HG02763 (cell line): ENCODE measurements at regions not wholly inside any gene's neighbourhood (a gene's known extent, or its start where the extent isn't known, plus 50 kb on each side); places are given as distances from the start of the nearest gene placed in this dataset.

Experiments
- ATAC-seq: cut with Tn5 transposase; IDR thresholded peaks from one replicate; pipeline ENCODE4 v1.9.1; 2021; ENCODE audit warnings: mild to moderate bottlenecking, moderate library complexity; ENCODE audit not compliant: unreplicated experiment

DNA sequence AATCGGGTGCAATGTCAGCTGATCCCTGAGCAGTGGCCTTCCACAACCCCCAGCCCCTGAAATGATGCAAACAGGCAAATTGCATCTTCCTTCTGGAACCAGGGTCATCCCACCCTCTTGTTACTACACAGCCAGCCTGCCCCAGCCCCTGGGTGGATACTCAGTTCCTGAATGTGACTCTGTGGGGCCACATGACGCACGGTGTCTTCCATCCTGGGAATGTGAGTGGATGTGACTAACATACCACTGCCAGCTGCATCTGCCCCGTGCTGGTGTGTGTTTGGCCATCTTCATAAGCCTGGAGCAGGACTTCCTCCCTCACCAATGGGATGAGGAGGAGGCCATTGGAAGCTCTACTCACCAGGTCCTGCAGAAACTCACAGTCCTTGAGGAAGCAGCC is 257.9 kb upstream of the ADAMTS16 start:
- ATAC-seq = no peak

GRCh38 chr5:4883360-4883759 is 256.8 kb upstream of the ADAMTS16 start:
- ATAC-seq = no peak

GRCh38 chr5:4893063-4893744 is 246.9 kb upstream of the ADAMTS16 start:
- ATAC-seq = no peak

- ATAC-seq = no peak
These were observed 243.8 kb upstream of the ADAMTS16 start for GRCh38 chr5:4896328-4896727.

DNA sequence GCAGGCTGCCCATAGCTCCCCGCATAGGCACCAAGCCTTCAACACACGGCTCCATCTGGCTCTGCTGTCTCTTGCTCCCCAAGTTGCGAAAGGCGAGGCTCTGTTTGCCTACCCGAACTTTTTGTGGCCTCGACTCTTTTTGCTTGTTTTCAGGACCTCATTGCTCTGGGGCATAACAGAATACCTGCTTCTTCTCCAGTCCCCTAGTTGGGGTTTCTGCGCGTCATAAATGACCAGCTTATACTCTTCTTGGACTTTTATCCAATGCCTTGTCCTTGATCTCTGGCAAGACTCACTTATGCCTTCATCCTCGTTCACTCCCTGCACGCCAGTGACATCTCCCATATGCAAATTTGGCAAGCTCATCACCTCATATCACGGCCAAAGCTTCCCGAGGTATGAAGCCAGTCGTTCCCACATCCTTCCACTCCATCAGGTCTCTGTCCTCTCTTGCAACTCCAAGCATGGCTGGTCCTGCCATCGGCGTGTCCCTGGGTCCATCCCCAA is 238.8 kb upstream of the ADAMTS16 start:
- no peak for ATAC-seq

DNA sequence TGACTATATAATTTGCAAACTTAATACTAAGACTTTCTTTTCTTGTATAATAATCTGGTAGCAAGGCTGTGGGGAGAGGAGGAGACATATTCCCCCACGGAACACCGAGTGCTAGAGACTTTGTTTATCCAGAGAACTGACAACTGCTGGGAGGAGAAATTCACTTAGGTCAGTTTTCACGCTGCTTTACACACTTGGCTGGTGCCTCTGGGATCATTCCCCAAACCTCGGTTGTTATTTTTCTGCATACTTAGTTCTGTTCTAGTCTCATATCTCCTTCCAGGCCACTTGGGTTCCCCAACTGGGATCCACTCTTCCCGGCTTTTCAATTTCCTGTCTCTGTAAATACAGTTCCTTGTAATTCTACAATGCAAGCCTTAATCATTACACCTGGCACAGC is 238.2 kb upstream of the ADAMTS16 start:
- ATAC-seq = no peak

DNA sequence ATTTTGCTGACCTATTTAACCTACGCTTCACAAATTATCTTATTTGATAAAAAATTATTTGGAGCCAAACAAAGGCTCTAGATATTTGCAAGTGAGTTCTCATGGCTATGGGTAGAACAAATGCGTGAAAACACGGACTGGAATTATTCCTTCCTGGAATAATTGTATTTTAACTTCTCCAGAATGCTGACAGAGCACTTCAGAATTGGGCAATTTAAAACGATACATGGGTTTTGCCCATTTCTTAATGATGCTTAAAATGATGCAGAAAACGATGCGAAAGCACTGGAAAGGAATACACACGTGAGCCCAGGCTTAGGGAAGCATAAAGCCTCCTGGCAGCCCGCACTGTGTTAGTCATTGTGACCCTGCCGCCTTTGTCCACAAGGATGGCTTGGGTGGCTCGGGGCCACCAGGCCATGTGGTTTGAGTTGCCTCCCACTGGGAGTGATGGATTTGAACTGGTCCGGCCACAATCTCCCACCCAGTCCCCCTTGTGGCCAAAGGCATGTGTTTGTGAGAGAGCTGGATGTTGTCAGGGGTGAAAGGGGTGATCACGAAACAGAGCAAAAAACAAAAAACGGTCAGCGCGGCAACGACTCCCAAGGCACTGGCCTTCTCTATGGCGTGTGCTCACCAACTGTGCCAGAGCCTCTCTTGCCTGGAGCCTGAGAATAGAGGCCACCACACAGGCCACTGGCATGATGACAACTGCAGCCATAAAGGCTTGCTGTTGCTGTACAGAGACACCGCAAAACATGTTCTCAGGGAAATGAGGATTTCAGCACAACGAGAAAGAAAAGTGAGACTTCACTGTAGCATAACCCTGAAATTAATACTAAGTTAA is 234.2 kb upstream of the ADAMTS16 start:
- no peak for ATAC-seq

DNA sequence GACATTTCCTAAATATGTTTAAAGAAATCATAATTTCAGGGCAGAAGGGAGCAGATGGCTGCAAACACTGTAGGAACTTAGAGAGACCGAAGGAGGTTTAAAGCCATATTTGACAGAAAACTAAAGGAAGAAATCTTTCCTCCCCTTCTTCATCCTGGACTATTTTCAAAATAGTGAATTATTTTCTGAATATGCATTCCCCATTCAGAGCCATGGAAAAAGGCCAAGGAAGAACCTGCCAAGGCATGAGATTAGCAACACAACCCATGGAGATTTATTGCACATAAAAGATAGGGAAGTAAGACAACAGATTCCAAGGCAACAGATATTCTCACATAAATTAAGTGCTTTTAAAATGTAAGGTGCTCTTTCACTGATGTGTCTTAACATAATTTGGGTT is 233.3 kb upstream of the ADAMTS16 start:
- no peak for ATAC-seq

DNA sequence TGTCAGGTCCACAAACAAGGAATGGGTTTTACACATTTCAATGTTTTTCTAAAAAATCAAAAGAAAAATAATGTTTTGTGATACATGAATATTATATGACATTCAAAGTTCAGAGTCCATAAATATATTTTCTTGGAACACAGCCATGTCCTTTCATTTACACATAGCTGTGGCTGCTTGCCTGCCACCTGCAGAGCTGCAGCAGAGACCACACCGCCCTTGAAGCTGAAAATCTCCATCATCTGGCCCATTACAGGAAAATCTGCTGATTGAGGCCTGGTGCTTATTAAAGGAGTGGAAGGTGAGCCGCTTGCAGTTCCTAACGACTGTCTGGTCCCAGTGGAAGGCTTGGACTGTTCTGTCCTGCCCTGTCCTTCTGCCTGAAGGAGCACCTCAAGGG is 232.6 kb upstream of the ADAMTS16 start:
- no peak for ATAC-seq

DNA sequence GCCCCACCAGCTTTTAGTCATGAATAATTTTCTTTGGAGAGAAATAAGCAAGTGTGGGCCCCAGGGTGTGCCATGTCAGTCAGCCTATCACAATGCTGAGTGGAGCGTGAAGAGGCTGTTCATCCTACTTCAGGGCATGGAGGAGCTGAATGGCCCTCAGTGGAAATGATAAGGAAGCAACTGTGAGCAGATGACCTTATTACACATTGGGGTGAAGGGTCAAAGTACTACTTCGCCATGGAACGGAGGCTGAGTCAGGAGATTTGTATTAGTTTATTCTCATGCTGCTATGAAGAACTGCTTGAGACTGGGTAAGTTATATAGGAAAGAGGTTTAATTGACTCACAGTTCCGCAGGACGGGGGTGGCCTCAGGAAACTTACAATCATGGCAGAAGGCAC is 231.0 kb upstream of the ADAMTS16 start:
- no peak for ATAC-seq

DNA sequence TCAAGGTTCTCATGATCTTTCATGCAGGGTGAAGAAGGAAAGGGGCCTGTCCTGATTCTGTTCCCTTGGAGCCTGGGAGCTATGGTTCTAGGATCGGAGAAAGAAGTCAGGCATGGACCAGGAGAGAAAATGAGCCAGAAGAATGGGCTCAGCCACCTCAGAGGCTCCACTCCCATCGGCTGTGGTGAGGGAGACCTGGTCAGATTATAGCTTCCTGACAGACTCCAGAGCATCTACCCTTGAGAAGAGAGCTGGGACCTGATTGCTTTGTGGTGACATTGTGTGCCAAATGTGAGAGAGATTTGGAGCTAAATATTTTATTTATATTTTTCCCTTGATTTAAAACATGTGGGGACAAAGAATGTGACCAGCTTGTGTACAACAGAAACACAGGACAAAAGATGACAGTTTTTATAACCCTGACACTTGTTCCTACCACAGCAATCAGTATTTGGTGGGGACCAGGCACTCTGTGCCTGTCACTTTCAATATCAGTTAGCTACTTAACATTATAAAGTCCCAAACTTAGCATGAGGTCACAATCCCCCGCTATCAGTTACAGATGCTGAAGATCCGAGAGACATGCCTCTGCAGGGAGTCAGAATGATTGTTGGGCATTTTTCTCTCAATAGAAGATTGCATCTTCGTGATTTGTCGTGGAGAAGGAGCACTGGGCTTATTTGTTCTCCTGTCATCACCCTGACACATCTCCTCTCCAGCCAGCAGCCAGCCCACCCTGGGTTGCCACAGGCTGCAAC is 228.3 kb upstream of the ADAMTS16 start:
- no peak for ATAC-seq

DNA sequence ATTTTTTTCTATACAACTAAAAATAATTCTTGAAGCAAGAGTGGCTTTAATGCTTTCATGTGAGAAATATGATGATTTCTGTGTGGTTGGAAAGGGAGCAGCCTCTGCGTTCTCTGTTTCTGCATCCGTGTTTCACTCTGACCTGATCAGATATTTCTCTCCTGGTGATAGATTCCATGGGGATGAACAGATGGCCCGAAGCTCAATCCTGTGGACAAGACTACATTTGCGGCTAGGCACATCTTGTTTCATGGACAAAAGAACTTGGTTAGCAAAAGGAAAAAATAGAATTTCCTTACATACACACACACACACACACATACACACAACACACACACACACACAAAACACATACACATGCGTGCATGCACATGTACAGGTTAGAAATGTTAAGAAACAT is 218.2 kb upstream of the ADAMTS16 start:
- ATAC-seq = no peak

DNA sequence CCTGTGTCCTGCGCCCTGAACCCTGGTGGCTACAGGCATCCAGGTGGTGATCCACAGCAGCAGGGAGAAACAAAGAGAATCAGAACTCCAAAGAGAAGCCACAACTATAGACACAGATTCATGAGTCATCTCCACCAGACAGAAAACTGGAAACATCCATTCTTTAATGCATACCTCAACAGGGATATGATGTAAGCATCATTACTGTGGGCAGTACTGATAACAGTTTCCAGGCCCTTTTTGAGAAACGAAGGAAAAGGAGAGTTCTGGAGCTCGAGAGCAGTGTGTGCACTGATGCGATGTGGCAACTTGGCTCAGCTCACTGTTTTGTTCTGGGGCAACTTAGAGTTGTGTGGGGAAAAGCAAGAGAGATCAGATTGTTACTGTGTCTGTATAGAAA is 215.6 kb upstream of the ADAMTS16 start:
- ATAC-seq = no peak

- ATAC-seq = no peak
These were observed 213.0 kb upstream of the ADAMTS16 start for GRCh38 chr5:4927097-4927496.

- ATAC-seq = no peak
These were observed 211.7 kb upstream of the ADAMTS16 start for GRCh38 chr5:4928409-4928808.

DNA sequence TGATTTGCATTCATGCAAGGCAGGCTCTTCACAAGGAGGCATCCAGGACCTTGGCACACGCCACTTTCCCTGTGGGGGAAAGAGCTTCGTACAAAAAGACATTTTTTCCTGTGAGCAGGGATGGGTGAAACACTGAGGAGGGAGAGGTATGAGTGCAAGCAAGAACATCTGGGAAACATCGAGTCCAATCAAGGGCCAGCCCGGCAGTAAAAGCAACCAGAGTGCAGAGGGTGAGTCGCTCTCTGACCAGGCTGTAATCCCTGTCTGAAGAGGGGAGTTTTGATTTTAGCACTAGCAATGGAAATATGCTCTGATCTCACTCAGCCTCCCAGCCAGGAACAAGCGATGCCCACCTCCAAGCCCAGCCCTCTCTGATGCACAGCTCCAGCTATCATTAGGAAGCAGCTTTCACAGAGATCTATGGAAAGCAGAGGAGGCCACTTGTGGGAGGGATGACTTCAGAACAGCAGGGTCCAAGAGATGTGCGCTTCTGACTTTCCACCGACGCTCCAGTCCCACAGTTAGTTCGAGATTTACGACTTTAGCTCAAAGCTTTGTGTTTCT is 211.0 kb upstream of the ADAMTS16 start:
- no peak for ATAC-seq

DNA sequence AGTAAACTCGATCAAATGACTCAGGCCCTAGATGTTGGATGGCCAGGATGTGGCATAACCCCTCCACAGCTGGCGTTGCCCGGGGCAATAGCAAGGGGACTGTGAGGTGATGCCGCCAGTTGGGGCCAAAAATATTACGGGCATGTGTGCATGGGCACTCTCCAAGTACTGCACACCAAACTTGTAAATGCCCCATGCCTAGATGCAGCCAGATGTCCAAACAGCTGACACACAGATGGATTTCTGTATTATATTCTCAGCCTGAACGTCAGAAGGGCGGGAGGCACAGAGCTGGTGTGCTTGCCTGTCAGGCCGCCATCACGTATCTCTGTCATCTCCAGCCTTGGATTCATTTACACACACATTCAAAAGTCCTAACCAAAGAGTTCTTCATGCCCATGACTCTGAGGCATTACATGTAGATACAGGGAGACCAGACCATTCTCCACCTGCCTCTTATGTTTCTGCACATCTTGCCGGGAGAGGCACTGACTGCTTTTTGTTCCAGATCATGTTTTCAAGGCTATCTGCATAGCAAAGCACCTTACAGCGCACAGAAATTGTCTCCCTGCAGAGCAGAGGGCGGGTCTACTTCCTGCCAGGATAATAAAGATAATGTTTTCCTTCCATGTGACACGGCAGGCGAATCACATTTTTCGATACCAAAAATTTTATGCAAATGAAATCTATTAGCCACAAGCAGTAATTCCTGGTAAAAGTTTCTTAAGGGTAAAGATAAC is 200.9 kb upstream of the ADAMTS16 start:
- no peak for ATAC-seq

- no peak for ATAC-seq
These were observed 199.0 kb upstream of the ADAMTS16 start for GRCh38 chr5:4941161-4941560.

GRCh38 chr5:4941957-4942830 is 197.9 kb upstream of the ADAMTS16 start:
- ATAC-seq = no peak

DNA sequence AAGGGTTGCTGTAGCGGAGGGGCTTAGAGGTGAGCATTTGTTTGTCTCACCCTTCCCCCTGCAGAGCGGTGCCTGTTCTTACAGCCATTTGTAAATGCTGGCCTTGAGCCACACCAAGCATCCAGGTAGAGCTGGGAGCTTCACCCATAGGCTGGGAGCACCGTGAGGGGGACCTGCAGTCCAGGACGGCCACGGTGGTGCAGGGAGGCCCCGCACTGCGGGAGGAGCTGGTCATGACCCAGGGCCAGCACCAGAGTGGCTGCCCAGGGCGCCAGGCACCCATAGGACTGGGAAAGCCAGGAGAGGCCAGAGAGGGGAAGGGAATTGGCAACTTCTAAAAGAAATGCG is 197.3 kb upstream of the ADAMTS16 start:
- ATAC-seq = no peak
